Sigmoid colon (tissue), 6 donors: ENCODE measurements at regions not wholly inside any gene's neighbourhood (a gene's known extent, or its start where the extent isn't known, plus 50 kb on each side); places are given as distances from the start of the nearest gene placed in this dataset.
"Not testable (repeated sequence)": the region's sequence is repeated elsewhere in the genome, so short reads cannot be mapped to it uniquely, and the experiment has no call there.

Experiments used
- DNase-seq: peaks from one replicate; pipeline ENCODE4 v3.0.0-alpha.2; 2019
- H3K27ac ChIP-seq, 4 donors: fragments of 200-600 bp; sonication (generic); one replicate each; pipeline ENCODE4 v1.5.1; 2016 to 2019; ENCODE audit warnings: mild to moderate bottlenecking in 1 of 4
- H3K27me3 ChIP-seq, 3 donors: fragments of 200-600 bp; sonication (generic); one replicate each; pipeline ENCODE4 v1.5.1; 2019; ENCODE audit warnings: mild to moderate bottlenecking in 1 of 3
- H3K36me3 ChIP-seq, 4 donors: fragments of 200-600 bp; sonication (generic); one replicate each; pipeline ENCODE4 v1.5.1; 2016 to 2019
- H3K4me1 ChIP-seq, 4 donors: fragments of 200-600 bp; sonication (generic); one replicate each; pipeline ENCODE4 v1.5.1; 2017 to 2019
- H3K4me3 ChIP-seq, 4 donors: fragments of 200-600 bp; sonication (generic); one replicate each; pipeline ENCODE4 v1.5.1; 2017 to 2019; ENCODE audit warnings: mild to moderate bottlenecking in 2 of 4, moderate library complexity in 1 of 4
- H3K9me3 ChIP-seq, 4 donors: fragments of 200-600 bp in 3 of 4; sonication (generic) in 3 of 4; one replicate each; pipeline versions ENCODE4 v1.5.1 to v1.6.1; 2013 to 2019
- CTCF ChIP-seq, 4 experiments: fragments of 450-650 bp in 3 of 4; fragments of 200-600 bp in 1 of 4; IDR thresholded peaks; one replicate each; pipeline ENCODE4 v1.5.1; 2016 to 2019; ENCODE audit warnings: antibody characterized with exemption in 4 of 4, mild to moderate bottlenecking in 3 of 4, moderate library complexity in 2 of 4
- EP300 ChIP-seq, 4 donors: sonication (generic); formaldehyde crosslinking; IDR thresholded peaks; one replicate each; pipeline ENCODE4 v1.6.1; 2017; ENCODE audit warnings: antibody characterized with exemption in 4 of 4
- POLR2A ChIP-seq, 2 donors: fragments of 450-650 bp; IDR thresholded peaks; one replicate each; pipeline ENCODE4 v1.6.1; 2016; ENCODE audit warnings: antibody characterized with exemption in 2 of 2, mild to moderate bottlenecking in 2 of 2, moderate library complexity in 2 of 2
- POLR2AphosphoS5 ChIP-seq, 4 donors: sonication (generic); formaldehyde crosslinking; IDR thresholded peaks; one replicate each; pipeline ENCODE4 v1.6.1; 2017; ENCODE audit warnings: antibody characterized with exemption in 4 of 4
- WGBS, 2 donors: extraction: QIAGEN DNeasy Blood & Tissue Kit; methylation state at CpG; one replicate each; pipeline ENCODE4 v1.1.7; 2013; 5-methylcytosine and 5-hydroxymethylcytosine counted together
- intact Hi-C: fragments of 100-400 bp; cut with DNase I; formaldehyde crosslinking; loops from one replicate; pipeline ENCODE4 v1.15.1; 2023
- donor health status: healthy with polysubstance abuse.
- donor health status: healthy.

DNA sequence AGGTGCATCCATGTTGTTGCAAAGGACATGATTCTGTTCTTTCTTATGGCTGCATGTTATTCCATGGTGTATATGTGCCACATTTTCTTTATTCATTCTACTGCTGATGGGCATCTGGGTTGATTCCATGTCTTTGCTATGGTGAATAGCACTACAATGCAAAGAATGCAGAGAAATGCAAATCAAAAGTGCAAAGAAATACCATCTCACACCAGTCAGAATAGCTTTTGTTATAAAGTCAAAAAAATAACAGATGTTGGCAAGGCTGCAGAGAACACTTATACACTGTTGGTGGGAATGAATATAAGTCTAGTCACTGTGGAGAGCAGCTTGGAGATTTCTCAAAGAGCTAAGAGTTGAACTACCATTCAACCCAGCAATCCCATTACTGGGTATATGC is 99.2 kb downstream of the DHRS2 start:
- Histone ChIP-seq H3K27me3 (no peaks in the 10 kb centered on the region), H3K27ac (no peak overlapping the region), H3K36me3 (no peaks in the 10 kb centered on the region), H3K4me3 (no peak overlapping the region), H3K9me3 (peaks cover 0 to 3% (median 1%) of the 10 kb centered on the region in 4 donors), H3K4me1 (no peaks in the 10 kb centered on the region)
- intact Hi-C loops: no loop called here
- DNase-seq: no peak
- no peak for TF ChIP-seq EP300 (IDR thresholded peaks at IDR 0.05)
- TF ChIP-seq POLR2AphosphoS5 (IDR thresholded peaks at IDR 0.05): no peak
- TF ChIP-seq CTCF (IDR thresholded peaks at IDR 0.05): no peak
- no peak for TF ChIP-seq POLR2A (IDR thresholded peaks at IDR 0.05)

DNA sequence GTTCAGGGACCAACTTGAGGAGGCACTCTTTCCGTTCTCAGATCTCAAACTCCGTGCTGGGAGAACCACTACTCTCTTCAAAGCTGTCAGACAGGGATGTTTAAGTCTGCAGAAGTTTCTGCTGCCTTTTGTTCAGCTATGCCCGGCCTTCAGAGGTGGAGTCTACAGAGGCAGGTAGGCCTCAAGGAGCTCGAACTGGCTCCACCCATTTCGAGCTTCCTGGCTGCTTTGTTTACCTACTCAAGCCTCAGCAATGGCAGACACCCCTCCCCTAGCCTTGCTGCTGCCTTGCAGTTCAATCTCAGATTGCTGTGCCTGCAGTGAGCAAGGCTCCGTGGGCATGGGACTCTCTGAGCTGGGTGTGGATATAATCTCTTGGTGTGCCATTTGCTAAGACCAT is 108.2 kb downstream of the DHRS2 start:
- H3K36me3 ChIP-seq, intact Hi-C loops, DNase-seq, H3K4me3 ChIP-seq, H3K27ac ChIP-seq, H3K27me3 ChIP-seq, H3K4me1 ChIP-seq, H3K9me3 ChIP-seq: not testable (repeated sequence)
- 53 to 66% methylated on average over 6 of the region's 6 CpGs for WGBS, 2 donors

GRCh38 chr14:23750357-23750756 is 114.2 kb downstream of the DHRS2 start:
- no peak overlapping the region for H3K4me3 ChIP-seq
- WGBS, 2 donors: 86 to 87% methylated on average over 4 of the region's 4 CpGs
- no peak for TF ChIP-seq EP300 (IDR thresholded peaks at IDR 0.05)
- TF ChIP-seq POLR2AphosphoS5 (IDR thresholded peaks at IDR 0.05): no peak
- TF ChIP-seq POLR2A (IDR thresholded peaks at IDR 0.05): no peak
- no peak for TF ChIP-seq CTCF (IDR thresholded peaks at IDR 0.05)
- H3K4me1 ChIP-seq: no peaks in the 10 kb centered on the region
- H3K9me3 ChIP-seq: no peaks in the 10 kb centered on the region
- intact Hi-C loops: no loop called here
- no peak overlapping the region for H3K27ac ChIP-seq
- no peaks in the 10 kb centered on the region for H3K36me3 ChIP-seq
- H3K27me3 ChIP-seq: no peaks in the 10 kb centered on the region
- no peak for DNase-seq

DNA sequence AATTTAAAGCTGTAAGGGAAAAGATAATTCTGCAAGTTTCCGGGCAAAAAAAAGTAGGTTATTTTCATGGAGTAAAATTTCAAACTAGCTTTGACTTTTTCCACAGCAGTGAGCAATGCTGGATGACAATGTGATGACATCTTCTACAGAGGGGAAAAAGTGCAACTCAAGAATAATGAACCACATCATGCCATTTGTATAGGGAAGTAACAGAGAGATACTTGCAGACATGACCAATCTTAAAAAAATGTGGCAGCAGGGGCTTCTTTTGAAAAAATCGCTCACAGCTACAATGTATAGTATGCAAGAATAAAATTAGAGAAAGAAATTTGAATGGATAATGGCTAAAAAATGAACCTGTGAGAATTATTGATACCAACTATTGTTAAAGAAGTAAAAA is 115.5 kb downstream of the DHRS2 start:
- no peaks in the 10 kb centered on the region for H3K9me3 ChIP-seq
- H3K27ac ChIP-seq: no peak overlapping the region
- intact Hi-C loops: no loop called here
- H3K27me3 ChIP-seq: no peaks in the 10 kb centered on the region
- H3K4me3 ChIP-seq: no peak overlapping the region
- no peak for TF ChIP-seq POLR2AphosphoS5 (IDR thresholded peaks at IDR 0.05)
- TF ChIP-seq CTCF (IDR thresholded peaks at IDR 0.05): no peak
- TF ChIP-seq POLR2A (IDR thresholded peaks at IDR 0.05): no peak
- no peak for TF ChIP-seq EP300 (IDR thresholded peaks at IDR 0.05)
- no peaks in the 10 kb centered on the region for H3K36me3 ChIP-seq
- WGBS, 2 donors: 88 to 94% methylated on average over 2 of the region's 2 CpGs
- DNase-seq: no peak
- no peaks in the 10 kb centered on the region for H3K4me1 ChIP-seq

DNA sequence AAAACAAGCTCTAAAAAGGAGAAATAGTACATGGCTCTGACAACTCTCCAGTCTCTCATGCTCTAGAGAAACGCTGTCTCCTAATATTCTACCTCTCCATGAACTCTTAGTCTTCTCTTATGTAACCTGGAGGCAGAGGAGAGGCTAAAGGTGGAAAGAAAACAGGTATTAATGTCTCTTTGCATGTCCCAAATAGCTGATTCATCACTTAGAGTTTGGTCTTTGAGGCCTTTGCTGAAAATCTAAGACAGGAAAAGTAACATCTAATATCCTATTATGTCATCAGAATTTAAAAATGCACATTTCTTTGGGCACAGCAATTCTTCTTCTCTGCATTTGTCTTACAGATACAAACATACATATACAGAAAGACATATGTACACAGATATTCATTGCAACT is 127.2 kb downstream of the DHRS2 start:
- no peaks in the 10 kb centered on the region for H3K36me3 ChIP-seq
- H3K27me3 ChIP-seq: no peaks in the 10 kb centered on the region
- WGBS, 2 donors: 82 to 98% methylated on average over 1 of the region's 1 CpG
- no peak for DNase-seq
- TF ChIP-seq EP300 (IDR thresholded peaks at IDR 0.05): no peak
- no peak for TF ChIP-seq CTCF (IDR thresholded peaks at IDR 0.05)
- no peak for TF ChIP-seq POLR2AphosphoS5 (IDR thresholded peaks at IDR 0.05)
- no peak for TF ChIP-seq POLR2A (IDR thresholded peaks at IDR 0.05)
- no peak overlapping the region for H3K27ac ChIP-seq
- peaks cover 0 to 2% (median 0%) of the 10 kb centered on the region in 4 donors for H3K9me3 ChIP-seq
- no peaks in the 10 kb centered on the region for H3K4me1 ChIP-seq
- intact Hi-C loops: no loop called here
- no peak overlapping the region for H3K4me3 ChIP-seq
